Activated CD8-positive, alpha-beta memory T cell treated with anti-CD3 and anti-CD28 coated beads for 24 hours (primary cell): ENCODE measurements at regions not wholly inside any gene's neighbourhood (a gene's known extent, or its start where the extent isn't known, plus 50 kb on each side); places are given as distances from the start of the nearest gene placed in this dataset.
"Not testable (repeated sequence)": the region's sequence is repeated elsewhere in the genome, so short reads cannot be mapped to it uniquely, and the experiment has no call there.

Experiments used
- DNase-seq: peaks from one replicate; pipeline ENCODE4 v3.0.0-alpha.2; 2020

DNA sequence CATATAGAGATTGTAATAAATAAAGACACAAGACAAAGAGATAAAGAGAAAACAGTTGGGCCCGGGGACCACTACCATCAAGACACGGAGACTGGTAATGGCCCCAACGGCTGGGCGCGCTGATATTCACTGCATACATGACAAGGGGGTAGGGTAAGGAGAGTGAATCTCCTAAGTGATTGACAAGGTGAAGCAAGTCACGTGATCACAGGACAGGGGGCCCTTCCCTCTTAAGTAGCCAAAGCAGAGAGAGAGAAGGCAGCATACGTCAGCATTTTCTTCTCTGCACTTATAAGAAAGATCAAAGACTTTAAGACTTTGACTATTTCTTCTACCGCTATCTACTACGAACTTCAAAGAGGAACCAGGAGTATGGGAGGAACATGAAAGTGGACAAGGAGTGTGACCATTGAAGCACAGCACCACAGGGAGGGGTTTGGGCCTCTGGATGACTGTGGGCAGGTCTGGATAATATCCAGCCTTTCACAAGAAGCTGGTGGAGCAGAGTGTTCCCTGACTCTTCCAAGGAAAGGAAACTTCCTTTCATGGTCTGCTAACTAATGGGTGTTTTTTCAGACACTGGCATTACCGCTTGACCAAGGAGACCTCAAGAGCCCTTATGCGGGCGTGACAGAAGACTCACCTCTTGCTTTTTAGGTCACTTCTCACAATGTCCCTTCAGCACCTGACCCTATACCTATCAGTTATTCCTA is 75.6 kb downstream of the MRPL39 start:
- not testable (repeated sequence) for DNase-seq

DNA sequence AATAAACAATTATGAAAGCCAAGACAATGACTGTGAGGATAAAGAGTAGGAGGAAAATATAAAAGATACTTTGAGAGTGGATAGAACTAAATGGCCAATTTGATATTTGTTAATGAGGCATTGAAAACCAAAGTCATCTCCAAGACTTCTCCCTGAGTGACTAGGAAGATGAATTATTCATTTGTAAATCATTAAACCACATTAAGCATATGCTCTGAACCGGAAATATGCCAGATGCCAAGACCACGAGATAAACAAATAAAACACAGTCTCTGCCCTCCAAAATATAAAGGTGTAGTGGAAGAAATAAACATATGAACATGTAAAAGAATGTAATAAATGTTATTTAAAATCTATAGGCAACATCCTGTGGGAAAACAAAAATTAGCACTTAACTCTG is 78.8 kb downstream of the MRPL39 start:
- DNase-seq = no peak

DNA sequence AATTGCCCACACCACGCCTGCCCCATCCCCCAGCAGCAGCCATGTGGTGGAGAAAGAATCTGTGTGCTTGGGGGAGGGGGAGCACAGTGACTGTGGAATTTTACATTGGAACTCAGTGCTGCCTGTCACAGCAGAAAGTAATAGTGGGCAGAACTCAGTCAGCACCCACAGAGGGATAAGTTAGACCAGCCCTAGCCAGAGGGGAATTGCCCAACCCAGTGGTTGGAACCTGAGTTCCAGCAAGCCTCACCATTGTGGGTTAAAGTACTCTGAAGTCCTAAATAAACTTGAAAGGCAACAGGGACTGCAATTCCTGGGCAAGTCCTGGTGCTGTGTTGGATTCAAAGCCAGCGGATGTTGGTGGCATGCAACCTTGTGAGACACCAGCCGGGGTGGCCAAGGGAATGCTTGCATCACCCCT is 88.8 kb downstream of the MRPL39 start:
- DNase-seq = no peak

DNA sequence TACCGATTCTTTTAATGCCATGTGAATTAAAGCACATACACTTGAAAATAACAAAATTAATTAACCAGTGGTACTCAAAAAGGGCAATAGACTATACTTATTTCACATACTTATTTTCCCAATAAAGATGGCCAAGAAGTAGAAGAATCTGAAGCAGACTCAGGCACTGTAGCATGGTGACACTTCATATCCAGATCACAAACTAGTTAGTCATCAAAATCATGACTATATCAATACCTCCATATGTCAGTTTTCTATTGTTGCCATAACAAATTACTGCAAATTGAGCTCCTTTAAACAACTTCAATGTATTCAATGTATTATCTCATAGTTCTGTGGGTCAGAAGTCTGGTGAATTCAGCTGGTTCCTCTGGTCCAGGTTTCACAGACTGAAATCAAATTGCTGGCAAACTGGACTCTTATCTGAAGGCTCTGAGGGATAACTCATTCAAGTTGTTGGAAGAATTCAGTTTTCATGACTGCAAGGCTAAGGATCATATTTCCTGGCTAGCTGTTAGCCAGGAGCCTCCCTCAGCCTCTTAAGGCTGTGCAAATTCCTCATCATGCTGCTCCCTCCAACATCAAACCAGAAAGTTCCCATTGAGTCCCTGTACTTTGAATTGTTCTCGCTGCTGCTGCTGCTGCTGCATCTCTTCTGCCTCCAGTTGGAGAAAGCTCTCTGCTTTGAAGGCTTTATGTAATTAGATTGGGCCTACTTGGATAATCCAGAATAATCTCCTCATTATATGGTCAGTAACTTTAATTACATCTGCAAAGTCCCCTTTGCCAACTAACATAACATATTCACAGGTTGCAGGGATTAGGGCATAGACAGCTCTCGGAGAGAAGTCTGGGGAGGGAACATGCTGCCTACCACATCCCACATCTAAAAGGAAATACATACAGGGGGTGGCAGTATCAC is 91.5 kb downstream of the MRPL39 start:
- DNase-seq = no peak

GRCh38 chr21:25513810-25514209 is 93.5 kb downstream of the MRPL39 start:
- no peak for DNase-seq

GRCh38 chr21:25512095-25513081 is 94.9 kb downstream of the MRPL39 start:
- DNase-seq = no peak

- DNase-seq = no peak
Observed at GRCh38 chr21:25509862-25510261, 97.4 kb downstream of the MRPL39 start.

DNA sequence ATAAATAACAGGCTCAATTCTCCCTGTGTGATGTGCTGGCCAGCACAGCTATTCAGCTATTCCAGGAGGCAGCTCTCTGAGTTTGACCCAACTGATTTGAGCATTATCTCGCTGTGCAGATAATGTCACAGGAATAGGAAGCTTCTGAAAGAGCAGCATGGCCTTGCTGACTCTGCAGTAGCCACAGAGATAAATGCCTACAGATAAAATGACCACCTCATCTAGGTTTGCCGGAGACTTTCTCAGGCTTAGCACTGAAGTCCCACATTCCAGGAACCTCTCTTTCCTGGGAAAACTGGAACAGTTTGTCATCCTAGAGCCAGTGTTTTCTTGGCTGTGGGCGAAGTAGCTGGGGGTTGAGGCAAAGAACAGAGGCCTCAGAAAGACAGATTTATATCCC is 98.9 kb downstream of the MRPL39 start:
- no peak for DNase-seq

GRCh38 chr21:25507522-25507921 is 99.8 kb downstream of the MRPL39 start:
- DNase-seq = no peak

DNA sequence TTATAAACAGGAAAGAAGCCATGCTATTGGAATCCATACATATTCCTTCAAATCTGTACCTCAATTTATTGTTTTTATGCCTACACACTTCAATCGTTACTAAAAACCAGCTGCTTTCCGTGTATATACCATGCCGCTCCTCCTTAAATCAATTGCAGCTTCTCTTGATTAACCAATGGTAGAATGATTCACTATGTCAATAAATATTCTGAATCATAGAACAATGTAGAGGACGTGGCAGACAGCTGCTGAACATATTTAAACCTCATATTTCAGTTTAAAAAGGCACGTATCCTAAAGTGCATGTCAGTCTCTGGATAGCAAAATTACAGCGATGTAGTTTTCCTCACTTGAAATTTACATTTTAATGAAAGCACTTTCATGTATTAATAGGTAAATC is 100.4 kb downstream of the MRPL39 start:
- no peak for DNase-seq

GRCh38 chr21:25506261-25506660 is 101.0 kb downstream of the MRPL39 start:
- DNase-seq = no peak

DNA sequence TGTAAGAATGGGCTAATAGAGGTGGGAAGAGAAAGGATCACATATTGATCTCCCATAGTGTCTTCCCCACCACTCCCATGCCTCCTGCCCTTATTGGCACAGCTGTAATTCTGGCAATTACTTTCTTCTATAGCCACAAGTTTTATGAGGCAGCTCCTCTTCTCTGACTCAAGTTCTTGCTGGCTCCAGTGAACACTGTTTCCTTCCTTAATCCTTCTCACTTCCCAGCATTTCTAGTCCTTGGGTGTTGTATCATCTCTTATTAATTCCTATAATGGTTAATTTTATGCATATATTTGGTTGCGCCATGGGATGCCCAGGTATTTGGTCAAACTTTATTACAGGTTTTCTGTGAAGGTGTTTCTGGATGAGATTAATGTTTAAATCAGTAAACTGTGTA is 103.3 kb downstream of the MRPL39 start:
- no peak for DNase-seq

- DNase-seq = peak; percentile 74
Observed at GRCh38 chr21:25501996-25502665, 105.2 kb downstream of the MRPL39 start.

GRCh38 chr21:25501462-25501861 is 105.8 kb downstream of the MRPL39 start:
- no peak for DNase-seq

DNA sequence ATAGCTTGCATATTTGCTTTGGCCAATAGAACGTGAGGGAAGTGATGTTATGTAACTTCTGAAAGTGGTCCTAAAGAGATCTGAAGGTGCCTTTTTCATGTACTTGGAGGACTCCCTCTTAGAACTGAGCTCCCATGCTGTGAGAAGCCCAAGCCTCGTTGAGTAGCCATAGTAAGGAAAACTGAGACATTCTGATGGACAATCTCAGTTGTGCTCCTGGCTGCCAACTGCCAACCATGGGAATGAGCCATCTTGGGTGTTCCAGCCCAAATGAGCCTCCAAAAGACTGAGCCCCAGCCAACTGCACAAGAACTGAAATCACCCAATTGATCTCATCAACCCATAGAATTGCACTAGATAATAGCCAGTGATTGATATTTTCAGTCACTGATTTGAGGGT is 106.7 kb downstream of the MRPL39 start:
- no peak for DNase-seq

GRCh38 chr21:25496825-25497482 is 110.3 kb downstream of the MRPL39 start:
- no peak for DNase-seq

GRCh38 chr21:25494804-25495203 is 112.5 kb downstream of the MRPL39 start:
- no peak for DNase-seq

- no peak for DNase-seq
Observed at GRCh38 chr21:25493722-25494121, 113.6 kb downstream of the MRPL39 start.

DNA sequence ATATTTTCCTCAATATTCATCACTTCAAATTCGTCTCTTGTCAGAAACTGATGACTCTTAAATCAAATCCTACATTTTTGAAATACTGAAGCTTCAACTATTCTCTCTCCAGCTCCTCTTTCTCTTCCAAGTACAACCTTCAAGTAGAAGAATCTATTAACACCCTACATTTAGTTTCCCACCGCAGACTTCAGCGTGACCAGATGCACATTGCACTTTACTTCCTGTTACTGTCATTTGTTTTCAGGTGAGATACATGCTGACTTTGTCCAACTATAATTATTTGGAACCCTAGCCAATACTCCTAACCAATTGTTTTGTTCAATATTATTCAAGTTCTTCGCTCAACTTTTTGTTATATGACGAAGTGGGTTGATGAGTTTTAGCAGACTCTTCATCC is 116.0 kb downstream of the MRPL39 start:
- DNase-seq = no peak

DNA sequence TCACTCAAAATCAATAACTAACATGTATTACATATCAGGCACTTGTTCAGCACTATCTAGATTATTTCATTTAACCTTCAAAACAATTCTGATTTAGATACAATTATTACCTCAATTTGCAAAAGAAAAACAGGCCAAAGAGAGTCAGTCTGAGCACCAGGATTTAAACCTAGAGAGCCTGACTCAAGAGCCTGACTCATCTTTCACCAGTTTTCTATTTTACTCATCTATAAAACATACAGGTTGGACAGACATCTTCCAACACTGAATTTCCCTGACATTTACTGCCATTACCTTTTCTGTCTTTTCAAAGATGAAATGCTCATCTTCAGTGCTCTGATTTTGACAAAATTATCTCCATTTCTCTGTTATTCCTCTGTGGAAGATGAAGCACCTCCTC is 116.5 kb downstream of the MRPL39 start:
- no peak for DNase-seq

GRCh38 chr21:25489673-25490072 is 117.6 kb downstream of the MRPL39 start:
- no peak for DNase-seq
